Ascending aorta (tissue), 2 donors: ENCODE measurements at regions not wholly inside any gene's neighbourhood (a gene's known extent, or its start where the extent isn't known, plus 50 kb on each side); places are given as distances from the start of the nearest gene placed in this dataset.

Source experiments
- DNase-seq, 2 donors: peaks; one replicate each; pipeline ENCODE4 v3.0.0-alpha.2; 2019; ENCODE audit warnings: low spot score in 2 of 2
- H3K27ac ChIP-seq, 2 donors: fragments of 200-600 bp; sonication (generic); one replicate each; pipeline ENCODE4 v1.5.1; 2016 to 2017; ENCODE audit warnings: mild to moderate bottlenecking in 1 of 2
- H3K27me3 ChIP-seq: fragments of 200-600 bp; sonication (generic); one replicate; pipeline ENCODE4 v1.5.1; 2017
- H3K36me3 ChIP-seq, 2 donors: fragments of 200-600 bp; sonication (generic); one replicate each; pipeline ENCODE4 v1.5.1; 2016
- H3K4me1 ChIP-seq, 2 donors: fragments of 200-600 bp; sonication (generic); one replicate each; pipeline ENCODE4 v1.5.1; 2016 to 2017; ENCODE audit warnings: mild to moderate bottlenecking in 1 of 2
- H3K4me3 ChIP-seq, 2 donors: fragments of 200-600 bp; sonication (generic); one replicate each; pipeline ENCODE4 v1.5.1; 2016 to 2017; ENCODE audit warnings: mild to moderate bottlenecking in 1 of 2
- H3K9me3 ChIP-seq, 2 donors: fragments of 200-600 bp; sonication (generic); one replicate each; pipeline ENCODE4 v1.5.1; 2016
- CTCF ChIP-seq, 3 experiments: fragments of 200-600 bp in 2 of 3; fragments of 450-650 bp in 1 of 3; sonication (generic) in 2 of 3; IDR thresholded peaks; one replicate each; pipeline ENCODE4 v1.5.1; 2016 to 2019; ENCODE audit warnings: antibody characterized with exemption in 3 of 3, mild to moderate bottlenecking in 1 of 3, moderate library complexity in 1 of 3
- intact Hi-C: fragments of 100-400 bp; cut with DNase I; formaldehyde crosslinking; loops from one replicate; pipeline ENCODE4 v1.15.1; 2023

GRCh38 chr14:32254952-32255679, 52.0 kb upstream of the RNU6-8 start:
- no peak overlapping the region for H3K4me3 ChIP-seq
- no peaks in the 10 kb centered on the region for H3K36me3 ChIP-seq
- intact Hi-C loops = loop anchor here (1.0 to 10.0 kb wide), 7 partner anchors 180 to 743 kb away; partner anchors contain the start of gene NUBPL
- no peaks in the 10 kb centered on the region for H3K27me3 ChIP-seq
- H3K27ac ChIP-seq = peak overlapping the region; percentile 78 to 82
- H3K9me3 ChIP-seq = no peaks in the 10 kb centered on the region
- DNase-seq = peak; percentile 23 to 88
- peak; percentile 55 to 87 (median 63) for TF ChIP-seq CTCF (IDR thresholded peaks at IDR 0.05)
- peaks cover 0 to 7% of the 10 kb centered on the region in 2 donors for H3K4me1 ChIP-seq

DNA sequence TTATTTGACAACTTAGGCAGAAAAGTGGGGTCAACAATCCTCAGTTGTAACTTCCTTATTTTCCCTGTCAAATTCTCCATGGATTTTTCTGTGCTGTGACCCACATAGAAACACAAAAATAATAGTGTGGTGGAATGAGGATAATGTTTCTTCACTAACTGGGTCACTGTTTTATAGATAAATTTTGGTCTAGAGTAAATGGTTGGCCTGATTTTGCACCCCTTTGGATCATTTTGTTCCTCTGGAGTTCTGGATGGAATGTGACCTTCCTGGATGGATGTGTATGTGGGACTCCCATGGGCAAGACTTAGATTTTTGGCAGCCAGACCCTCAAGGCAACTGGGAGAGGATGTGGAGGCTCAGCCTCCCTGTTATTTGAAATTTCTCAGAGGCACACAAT, 52.7 kb upstream of the RNU6-8 start:
- Histone ChIP-seq H3K27me3 (no peaks in the 10 kb centered on the region), H3K9me3 (no peaks in the 10 kb centered on the region), H3K4me3 (no peak overlapping the region), H3K36me3 (no peaks in the 10 kb centered on the region), H3K4me1 (peaks cover 0 to 7% of the 10 kb centered on the region in 2 donors), H3K27ac (peak overlapping the region; percentile 78 to 82)
- no peak for TF ChIP-seq CTCF (IDR thresholded peaks at IDR 0.05)
- DNase-seq = no peak
- intact Hi-C loops = loop anchor here (1.0 to 10.0 kb wide), 5 partner anchors 179 to 691 kb away; partner anchors contain the start of gene NUBPL

- Histone ChIP-seq H3K9me3 (no peaks in the 10 kb centered on the region), H3K4me1 (peaks cover 0 to 7% of the 10 kb centered on the region in 2 donors), H3K27ac (peak overlapping the region in 1 of 2 donors; percentile 82), H3K27me3 (no peaks in the 10 kb centered on the region), H3K4me3 (no peak overlapping the region), H3K36me3 (no peaks in the 10 kb centered on the region)
- DNase-seq = no peak
- intact Hi-C loops = loop anchor here (5.0 to 10.0 kb wide), 4 partner anchors 178 to 692 kb away; partner anchors contain the start of gene NUBPL
- no peak for TF ChIP-seq CTCF (IDR thresholded peaks at IDR 0.05)
Measured at GRCh38 chr14:32256576-32256975, 53.5 kb upstream of the RNU6-8 start.

DNA sequence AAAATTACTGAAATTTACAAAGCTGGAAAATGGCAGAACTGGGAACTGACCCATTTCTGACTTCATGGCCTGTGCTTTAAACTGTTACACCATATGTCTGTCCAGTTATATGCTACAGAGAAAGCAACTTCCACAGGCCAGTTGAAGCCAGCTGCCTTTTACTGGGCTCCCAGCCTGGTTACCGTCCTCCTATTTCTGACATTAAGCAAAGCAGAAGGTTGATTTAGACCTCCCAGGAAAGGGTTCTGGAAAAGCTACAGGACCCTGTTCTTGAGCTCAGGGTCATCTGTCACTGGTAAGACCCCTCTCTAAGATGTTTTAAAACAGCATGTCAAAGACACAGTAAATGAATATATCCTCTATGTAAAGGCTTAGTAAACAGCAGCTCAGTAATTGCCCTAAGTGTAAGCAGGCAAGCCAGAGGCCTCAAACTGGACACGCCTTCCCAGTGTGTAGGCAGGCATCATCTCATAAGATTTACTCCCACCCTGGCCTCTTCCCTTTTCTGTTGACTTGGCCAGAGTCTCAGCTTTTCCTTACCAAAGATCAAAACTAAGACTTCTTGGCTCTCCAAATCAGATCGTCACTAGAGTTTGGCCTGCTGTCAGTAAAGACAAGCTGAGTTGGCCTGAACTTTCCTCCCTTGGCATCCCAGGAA, 55.4 kb upstream of the RNU6-8 start:
- no peak for DNase-seq
- Histone ChIP-seq H3K36me3 (no peaks in the 10 kb centered on the region), H3K9me3 (peaks cover 0 to 3% of the 10 kb centered on the region in 2 donors), H3K27me3 (no peaks in the 10 kb centered on the region), H3K27ac (no peak overlapping the region), H3K4me1 (peaks cover 0 to 7% of the 10 kb centered on the region in 2 donors), H3K4me3 (no peak overlapping the region)
- intact Hi-C loops = loop anchor here (5.0 to 10.0 kb wide), 4 partner anchors 176 to 694 kb away; partner anchors contain the start of gene NUBPL
- no peak for TF ChIP-seq CTCF (IDR thresholded peaks at IDR 0.05)

DNA sequence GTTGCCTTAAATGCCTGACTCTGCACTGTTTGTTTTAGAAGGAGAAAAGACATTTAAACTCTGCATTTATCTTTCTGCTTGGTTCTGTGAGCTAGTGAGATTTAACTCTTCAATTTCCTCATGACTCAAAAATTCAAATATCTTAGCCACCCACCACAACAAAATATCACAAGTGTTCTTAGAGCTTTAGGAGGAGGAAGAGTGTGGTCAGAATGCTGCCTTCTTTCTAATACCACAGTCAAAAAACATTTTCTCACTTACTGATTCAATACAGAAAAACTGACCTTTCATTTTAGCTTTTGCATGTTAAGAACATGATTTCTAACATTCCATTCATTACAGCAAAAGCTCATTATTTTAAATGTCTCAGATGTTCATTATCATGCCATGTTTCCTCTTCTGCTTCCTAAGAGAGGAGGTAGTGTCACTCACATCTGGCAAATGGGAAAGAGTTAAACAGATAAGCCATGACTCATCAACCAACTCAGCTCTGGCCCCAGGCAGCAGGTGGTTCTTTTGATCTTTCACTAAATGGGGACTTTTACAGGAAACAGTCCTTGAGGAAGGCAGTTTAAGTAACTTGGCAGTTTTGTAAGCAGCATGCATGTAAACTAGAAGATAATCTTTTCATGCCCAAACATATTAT, 56.4 kb upstream of the RNU6-8 start:
- Histone ChIP-seq H3K4me1 (peaks cover 0 to 7% of the 10 kb centered on the region in 2 donors), H3K27me3 (no peaks in the 10 kb centered on the region), H3K36me3 (no peaks in the 10 kb centered on the region), H3K9me3 (peaks cover 2 to 13% of the 10 kb centered on the region in 2 donors), H3K4me3 (no peak overlapping the region), H3K27ac (no peak overlapping the region)
- DNase-seq = no peak
- intact Hi-C loops = loop anchor here (5.0 to 10.0 kb wide), 4 partner anchors 175 to 695 kb away; partner anchors contain the start of gene NUBPL
- TF ChIP-seq CTCF (IDR thresholded peaks at IDR 0.05) = no peak
